Heart right ventricle (tissue), 16 donors: ENCODE measurements at regions not wholly inside any gene's neighbourhood (a gene's known extent, or its start where the extent isn't known, plus 50 kb on each side); places are given as distances from the start of the nearest gene placed in this dataset.

Source experiments
- ATAC-seq, 8 donors: fragments of 200-7000 bp; cut with Tn5 transposase; one replicate each; pipeline ENCODE4 v1.9.1; 2020; ENCODE audit warnings: mild to moderate bottlenecking in 8 of 8, moderate library complexity in 8 of 8, moderate number of reproducible peaks in 1 of 8
- DNase-seq, 2 donors: peaks; one replicate each; pipeline ENCODE4 v3.0.0-alpha.2; 2020
- H3K27ac ChIP-seq, 10 donors: fragments of 200-600 bp; sonication (generic) in 2 of 10; one replicate each; pipeline versions ENCODE4 v1.5.0 to v1.8.0; 2020 to 2022; ENCODE audit warnings: mild to moderate bottlenecking in 3 of 10
- H3K27me3 ChIP-seq, 7 donors: fragments of 200-600 bp; one replicate each; pipeline ENCODE4 v1.8.0; 2021 to 2022; ENCODE audit warnings: mild to moderate bottlenecking in 2 of 7
- H3K36me3 ChIP-seq, 9 donors: fragments of 200-600 bp; sonication (generic) in 1 of 9; one replicate each; pipeline versions ENCODE4 v1.5.0 to v1.8.0; 2020 to 2022; ENCODE audit warnings: mild to moderate bottlenecking in 2 of 9
- H3K4me1 ChIP-seq, 9 donors: fragments of 200-600 bp; sonication (generic) in 1 of 9; one replicate each; pipeline versions ENCODE4 v1.5.0 to v1.8.0; 2020 to 2022; ENCODE audit warnings: mild to moderate bottlenecking in 4 of 9
- H3K4me3 ChIP-seq, 10 donors: fragments of 200-600 bp; sonication (generic) in 2 of 10; one replicate each; pipeline versions ENCODE4 v1.5.0 to v1.8.0; 2020 to 2022; ENCODE audit warnings: mild to moderate bottlenecking in 7 of 10, moderate library complexity in 2 of 10
- H3K9me3 ChIP-seq, 11 donors: fragments of 200-600 bp in 10 of 11; sonication (generic) in 2 of 11; one replicate each; pipeline versions ENCODE4 v1.5.0 to v1.8.0; 2013 to 2022; ENCODE audit warnings: mild to moderate bottlenecking in 2 of 11, control low read depth in 1 of 11, moderate library complexity in 1 of 11
- WGBS, 2 donors: extraction: QIAGEN DNeasy Blood & Tissue Kit; methylation state at CpG; one replicate each; pipeline ENCODE4 v1.1.7; 2013; ENCODE audit warnings: inconsistent platforms in 1 of 2; 5-methylcytosine and 5-hydroxymethylcytosine counted together
- intact Hi-C, 10 donors: fragments of 100-400 bp; cut with DNase I; formaldehyde crosslinking; loops; one replicate each; pipeline versions ENCODE4 v1.11.1 to v1.14.2; 2022
- TF ChIP-seq, protein P1 (sequence below), 9 donors: fragments of 200-600 bp; sonication (generic) in 2 of 9; IDR thresholded peaks; one replicate each; pipeline versions ENCODE4 v1.5.0 to v1.8.0; 2021 to 2022; ENCODE audit warnings: antibody characterized with exemption in 9 of 9, mild to moderate bottlenecking in 5 of 9, moderate library complexity in 1 of 9
- donor health status: Arrhythmogenic right ventricular cardiomyopathy.
- donor health status: ischemic (EF 13 %, LVEDD 7.1; RV severe dilation, severe dysfunction).
- donor health status: healthy with polysubstance abuse.
- donor health status: DM: no; HTN: yes; CAD: no.
- donor health status: DM: no; HTN: no; CAD: no.
- donor health status: ischemic (EF 25% LVEDD 6.9; RV normal size, moderate dysfunction).
- donor health status: ischemic (EF 25% LVEDD 5.7; RV mildly dilated, moderate dysfunction).
- donor health status: healthy.
- donor health status: DM: yes; HTN: yes; CAD: no.
- donor health status: Ischemic cardiomyopathy.
- donor health status: ischemic (EF 35%, LVEDD 5.7; RV mildly dilated, moderate dysfunction).
- donor health status: nonischemic (EF 11% LVEDD 7.7; RV severe dilation, severe dysfunction).
- donor health status: DM: yes; HTN: yes; CAD: no.
- donor health status: PGD.
- donor health status: ischemic (EF 29% LVEDD 5.4; RV normal size, mild dysfunction).
- donor health status: nonischemic (EF 23%, LVEDD 6.1; RV moderate dilation, normal function).

DNA sequence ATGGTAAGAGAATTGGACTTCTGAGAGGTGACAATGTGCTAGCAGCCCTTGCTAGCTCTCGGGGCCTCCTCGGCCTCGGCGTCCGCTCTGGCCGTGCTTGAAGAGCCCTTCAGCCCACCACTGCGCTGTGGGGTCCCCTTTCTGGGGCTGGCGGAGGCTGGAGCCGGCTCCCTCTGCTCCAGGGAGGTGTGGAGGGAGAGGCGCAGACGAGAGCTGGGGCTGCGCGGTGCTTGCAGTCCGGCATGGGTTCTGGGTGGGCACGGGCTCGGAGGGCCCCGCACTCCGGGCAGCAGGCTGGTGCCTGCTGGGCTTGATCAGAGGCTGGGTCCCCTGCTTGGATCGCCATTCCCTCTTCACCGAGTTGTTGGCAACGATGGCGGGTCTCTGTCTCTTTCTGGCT, 226.4 kb upstream of the AMIGO2 start:
- TF ChIP-seq, protein P1, sequence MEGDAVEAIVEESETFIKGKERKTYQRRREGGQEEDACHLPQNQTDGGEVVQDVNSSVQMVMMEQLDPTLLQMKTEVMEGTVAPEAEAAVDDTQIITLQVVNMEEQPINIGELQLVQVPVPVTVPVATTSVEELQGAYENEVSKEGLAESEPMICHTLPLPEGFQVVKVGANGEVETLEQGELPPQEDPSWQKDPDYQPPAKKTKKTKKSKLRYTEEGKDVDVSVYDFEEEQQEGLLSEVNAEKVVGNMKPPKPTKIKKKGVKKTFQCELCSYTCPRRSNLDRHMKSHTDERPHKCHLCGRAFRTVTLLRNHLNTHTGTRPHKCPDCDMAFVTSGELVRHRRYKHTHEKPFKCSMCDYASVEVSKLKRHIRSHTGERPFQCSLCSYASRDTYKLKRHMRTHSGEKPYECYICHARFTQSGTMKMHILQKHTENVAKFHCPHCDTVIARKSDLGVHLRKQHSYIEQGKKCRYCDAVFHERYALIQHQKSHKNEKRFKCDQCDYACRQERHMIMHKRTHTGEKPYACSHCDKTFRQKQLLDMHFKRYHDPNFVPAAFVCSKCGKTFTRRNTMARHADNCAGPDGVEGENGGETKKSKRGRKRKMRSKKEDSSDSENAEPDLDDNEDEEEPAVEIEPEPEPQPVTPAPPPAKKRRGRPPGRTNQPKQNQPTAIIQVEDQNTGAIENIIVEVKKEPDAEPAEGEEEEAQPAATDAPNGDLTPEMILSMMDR (IDR thresholded peaks at IDR 0.05) = no peak
- Histone ChIP-seq H3K9me3 (peaks cover 0 to 16% (median 0%) of the 10 kb centered on the region in 11 donors), H3K4me1 (peaks cover 0 to 8% (median 0%) of the 10 kb centered on the region in 9 donors), H3K27ac (no peak overlapping the region), H3K36me3 (no peaks in the 10 kb centered on the region), H3K27me3 (no peaks in the 10 kb centered on the region), H3K4me3 (no peak overlapping the region)
- intact Hi-C loops = loop anchor here in 8 of 10 donors (2.0 to 10.0 kb wide), 6 partner anchors 221 to 274 kb away; partner anchors contain the start of genes AMIGO2 (in 1 of the 8) and PCED1B (in 1 of the 8)
- DNase-seq = no peak
- no peak for ATAC-seq
- WGBS, 2 donors = 93 to 95% methylated on average over 22 of the region's 22 CpGs

DNA sequence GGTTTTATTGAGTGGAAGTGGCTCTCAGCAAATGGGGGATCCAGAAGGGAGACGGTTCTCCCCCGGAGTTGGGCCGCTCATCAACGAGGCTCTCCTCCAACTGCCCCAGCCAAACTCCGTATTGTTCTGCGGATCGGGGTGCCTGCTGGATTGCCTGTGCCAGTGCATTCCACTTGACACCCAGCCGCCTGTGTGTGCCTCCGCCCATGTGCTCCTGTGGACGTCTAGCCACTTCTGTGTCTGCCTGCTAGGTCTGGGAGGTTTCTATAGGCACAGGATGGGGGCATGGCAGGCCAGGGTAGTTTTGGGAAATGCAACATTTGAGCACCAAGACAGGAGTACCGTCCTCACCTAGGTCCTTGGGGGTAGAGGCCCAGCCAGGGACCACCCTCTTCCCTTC, 225.7 kb upstream of the AMIGO2 start:
- Histone ChIP-seq H3K36me3 (no peaks in the 10 kb centered on the region), H3K4me3 (no peak overlapping the region), H3K27me3 (no peaks in the 10 kb centered on the region), H3K27ac (no peak overlapping the region), H3K4me1 (peaks cover 0 to 8% (median 0%) of the 10 kb centered on the region in 9 donors), H3K9me3 (peaks cover 0 to 15% (median 0%) of the 10 kb centered on the region in 11 donors)
- intact Hi-C loops = loop anchor here in 7 of 10 donors (5.0 to 10.0 kb wide), 4 partner anchors 221 to 273 kb away; no protein-coding TSS in a partner anchor
- DNase-seq = no peak
- WGBS, 2 donors = 95% methylated on average over 11 of the region's 11 CpGs
- no peak for ATAC-seq
- TF ChIP-seq, protein P1 (IDR thresholded peaks at IDR 0.05) = no peak

DNA sequence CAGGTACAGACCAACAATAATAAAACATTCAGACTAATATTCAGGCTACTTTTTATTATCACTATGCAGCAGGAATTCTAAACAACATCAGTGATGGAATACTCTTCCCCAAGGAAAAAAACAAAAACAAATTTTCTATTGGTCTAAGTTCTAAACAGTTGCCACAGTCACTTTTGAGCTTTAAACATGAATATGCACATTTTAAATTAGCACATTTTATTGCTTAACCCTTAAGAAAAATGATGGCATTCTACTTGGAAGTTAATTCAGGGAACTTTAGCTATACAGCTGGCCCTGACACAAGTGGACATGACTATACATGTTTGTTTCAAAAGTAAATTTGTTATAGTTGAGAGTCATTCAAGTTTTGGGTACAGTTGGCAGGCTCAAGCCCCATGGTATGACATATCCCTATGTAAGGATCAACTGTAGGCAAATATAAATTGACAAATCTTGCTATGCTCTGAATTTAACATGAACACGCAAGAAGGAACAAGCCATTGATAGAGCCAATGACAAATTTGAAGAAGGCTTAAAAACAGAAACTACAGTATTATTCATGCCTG, 224.3 kb upstream of the AMIGO2 start:
- DNase-seq = no peak
- 95 to 100% methylated on average over 1 of the region's 1 CpG for WGBS, 2 donors
- no peaks in the 10 kb centered on the region for H3K27me3 ChIP-seq
- peaks cover 0 to 10% (median 0%) of the 10 kb centered on the region in 11 donors for H3K9me3 ChIP-seq
- TF ChIP-seq, protein P1 (IDR thresholded peaks at IDR 0.05) = no peak
- H3K4me1 ChIP-seq = peaks cover 0 to 8% (median 0%) of the 10 kb centered on the region in 9 donors
- no peak for ATAC-seq
- intact Hi-C loops = loop anchor here in 2 of 10 donors (10.0 kb wide), 2 partner anchors 219 to 269 kb away; no protein-coding TSS in a partner anchor
- no peaks in the 10 kb centered on the region for H3K36me3 ChIP-seq
- no peak overlapping the region for H3K27ac ChIP-seq
- no peak overlapping the region for H3K4me3 ChIP-seq

DNA sequence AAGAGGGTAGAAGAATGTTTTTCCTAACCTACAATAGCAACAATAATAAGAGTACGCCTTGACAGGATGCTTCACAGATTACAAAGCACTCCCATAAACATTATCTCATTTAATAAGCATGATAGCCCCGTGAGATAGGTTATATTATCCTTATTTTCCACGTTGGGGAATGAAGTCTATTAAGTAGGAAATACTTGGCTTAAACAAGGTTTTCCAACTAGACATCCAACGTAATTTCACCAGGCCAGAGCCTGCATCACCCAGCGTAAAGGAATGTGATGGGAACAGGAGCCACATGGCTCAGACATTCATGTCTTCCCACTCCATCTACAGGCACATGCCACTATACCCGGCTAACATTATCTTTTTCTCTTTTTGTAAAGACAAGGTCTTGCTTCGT, 223.4 kb upstream of the AMIGO2 start:
- Histone ChIP-seq H3K27ac (no peak overlapping the region), H3K9me3 (peaks cover 0 to 6% (median 0%) of the 10 kb centered on the region in 11 donors), H3K36me3 (no peaks in the 10 kb centered on the region), H3K4me1 (peaks cover 0 to 12% (median 0%) of the 10 kb centered on the region in 9 donors), H3K27me3 (no peaks in the 10 kb centered on the region), H3K4me3 (no peak overlapping the region)
- intact Hi-C loops = loop anchor here in 2 of 10 donors (10.0 kb wide), 2 partner anchors 218 to 268 kb away; no protein-coding TSS in a partner anchor
- ATAC-seq = no peak
- TF ChIP-seq, protein P1 (IDR thresholded peaks at IDR 0.05) = no peak
- no peak for DNase-seq
- 59 to 60% methylated on average over 7 of the region's 7 CpGs for whole genome bisulfite sequencing, 2 donors
